ENCODE measurements at regions not wholly inside any gene's neighbourhood (a gene's known extent, or its start where the extent isn't known, plus 50 kb on each side); places are given as distances from the start of the nearest gene placed in this dataset.

DNA sequence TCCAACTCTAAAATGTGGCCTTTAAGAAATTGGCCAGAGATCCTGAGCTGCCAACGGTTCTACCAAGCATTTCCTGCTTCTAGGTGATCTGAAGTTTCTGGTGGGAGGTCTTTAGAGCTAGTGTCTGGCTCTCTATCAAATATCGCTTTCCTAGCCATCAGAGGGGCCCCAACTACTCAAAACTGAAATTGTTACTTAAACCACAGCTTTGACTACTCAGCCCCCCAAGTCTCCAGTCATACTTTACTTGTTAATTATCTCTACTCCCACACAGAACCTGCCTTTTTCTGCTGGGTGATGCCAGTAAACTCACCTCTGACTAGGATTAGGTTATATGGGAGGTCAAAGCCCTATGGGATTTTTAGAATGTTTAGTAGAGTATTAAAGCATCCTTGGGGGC, 95.1 kb downstream of the FASLG start:
- DNase-seq: no peak

DNA sequence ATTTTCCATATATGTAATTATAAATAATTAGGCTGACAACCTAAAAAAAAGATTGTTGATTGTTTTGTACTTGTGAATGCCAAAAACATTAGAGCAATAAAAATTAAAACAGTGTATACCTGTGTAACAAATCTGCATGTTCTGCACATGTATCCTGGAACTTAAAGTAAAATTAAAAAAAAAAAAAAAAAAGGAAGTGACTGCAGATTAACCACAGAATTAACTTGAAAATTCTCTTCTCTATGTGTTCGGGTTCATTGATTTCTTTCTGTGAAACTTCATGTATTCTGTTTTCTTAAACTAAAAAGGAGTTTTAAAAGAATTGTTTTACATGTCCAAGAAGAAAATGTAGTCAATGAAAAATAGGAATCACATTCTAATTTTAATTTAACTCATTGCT, 95.7 kb downstream of the FASLG start:
- DNase-seq: no peak

DNA sequence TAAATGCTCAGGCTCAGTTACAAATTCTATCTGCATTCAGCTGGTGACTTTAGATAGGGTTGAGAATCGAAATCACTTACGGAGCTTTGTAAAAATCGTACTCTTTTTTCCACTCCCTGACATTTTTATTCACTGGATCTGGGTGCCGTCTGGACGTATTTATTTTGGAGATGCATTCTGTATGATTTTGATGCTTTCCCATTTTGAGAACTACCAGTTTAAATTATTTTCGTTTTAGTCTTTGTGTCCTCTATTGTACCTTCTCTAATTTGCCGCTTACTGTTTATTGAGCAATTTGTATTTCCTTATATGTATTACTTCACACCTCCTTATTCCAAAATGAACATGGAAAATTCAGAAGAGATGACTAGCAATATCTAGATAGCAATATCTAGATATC, 96.2 kb downstream of the FASLG start:
- no peak for DNase-seq

DNA sequence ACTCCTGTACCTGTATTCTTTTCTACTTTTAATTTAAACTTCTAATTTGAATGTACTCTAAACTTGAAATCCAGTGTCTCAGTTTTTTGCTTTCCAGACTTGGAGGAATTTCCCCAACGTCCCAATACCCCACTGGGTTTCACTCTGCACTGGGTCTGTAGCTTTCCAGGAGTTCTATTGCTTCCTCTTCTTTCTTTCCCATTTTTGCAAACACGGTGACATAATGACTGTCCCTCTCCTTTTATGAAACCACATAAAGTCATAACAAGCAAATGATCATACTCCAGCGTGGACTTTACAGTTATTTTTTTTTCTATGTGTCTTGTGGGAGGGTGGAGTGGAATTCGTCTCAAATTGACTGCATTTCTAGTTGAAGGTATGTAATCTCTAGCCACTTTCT, 97.1 kb downstream of the FASLG start:
- no peak for DNase-seq

DNA sequence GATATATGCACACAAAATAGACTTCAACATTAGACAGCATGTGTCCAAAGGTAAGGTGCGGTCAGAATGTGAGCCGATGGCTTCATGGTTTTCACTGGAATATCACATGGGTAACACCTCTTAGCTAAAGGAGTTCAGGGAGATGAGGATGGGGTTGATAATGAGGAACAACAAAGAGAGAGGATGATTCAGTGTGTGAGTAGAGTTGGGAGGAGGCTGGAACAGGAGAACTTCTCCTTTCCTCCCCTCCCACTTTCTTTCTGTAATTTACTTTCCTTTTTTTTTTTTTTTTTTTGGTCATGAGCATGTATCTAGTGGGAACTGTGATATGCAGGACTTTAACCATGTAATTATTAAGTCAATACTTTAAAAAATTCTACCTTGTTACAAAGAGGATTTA, 99.4 kb downstream of the FASLG start:
- DNase-seq: no peak

DNA sequence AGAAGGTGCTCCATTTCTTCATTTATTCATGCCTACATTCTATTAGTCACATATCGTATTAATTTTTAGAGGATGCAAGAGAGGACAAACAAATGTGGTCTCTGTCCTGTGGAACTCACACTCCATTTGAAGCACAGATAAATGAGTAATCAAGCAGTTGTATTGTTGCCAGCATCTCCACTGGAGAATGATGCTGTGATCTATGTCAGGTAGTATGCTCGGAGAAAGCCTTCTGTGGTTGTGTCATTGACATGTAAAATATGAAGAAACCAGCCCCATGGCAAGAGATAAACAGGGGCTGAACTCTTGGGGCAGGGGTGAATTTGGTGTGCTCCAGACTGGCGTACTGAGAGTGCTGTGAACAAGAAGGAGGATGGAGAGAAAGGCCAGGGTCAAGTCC, 101.2 kb downstream of the FASLG start:
- no peak for DNase-seq

DNA sequence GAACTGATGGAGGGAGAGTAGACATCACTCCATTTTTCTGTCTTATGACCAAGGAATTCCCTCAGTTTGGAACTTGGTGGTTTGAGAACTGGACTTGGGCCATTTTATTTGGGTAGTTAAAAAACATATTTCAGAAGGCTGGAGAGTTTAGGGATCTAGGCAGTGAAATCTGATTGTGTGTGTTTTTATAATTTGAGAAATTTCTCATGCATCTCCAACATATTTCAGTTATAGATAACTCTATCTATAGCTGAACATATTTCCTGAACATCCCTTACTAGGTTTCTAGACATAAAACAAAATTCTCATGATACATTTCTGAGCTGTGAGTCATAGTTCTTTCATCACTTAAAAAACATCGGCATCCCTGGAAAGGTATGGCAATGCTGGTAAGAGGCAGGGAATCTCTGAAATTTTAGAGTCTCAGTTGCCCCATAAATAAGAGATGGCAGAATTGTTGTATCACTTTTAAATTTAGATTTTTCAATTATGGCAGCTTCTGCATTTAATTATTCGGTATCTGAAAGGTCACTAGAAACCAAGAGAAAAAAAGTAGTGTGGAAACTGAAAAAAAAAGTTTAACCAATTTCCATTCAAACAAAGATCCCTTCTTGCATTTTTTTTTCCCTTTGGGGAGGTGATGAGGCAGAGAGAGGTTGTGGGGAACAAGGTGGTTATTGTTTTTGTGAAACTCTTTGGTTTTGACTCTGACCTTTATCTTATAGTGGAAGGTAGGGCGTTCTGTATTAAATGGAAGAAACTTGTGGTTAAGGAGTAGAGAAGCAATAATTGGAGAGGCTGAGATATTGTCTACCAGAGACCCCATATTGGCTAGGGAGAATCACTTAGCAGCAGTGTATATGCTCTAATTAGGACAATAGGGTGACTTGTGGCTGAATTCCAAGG, 102.9 kb downstream of the FASLG start:
- no peak for DNase-seq

DNA sequence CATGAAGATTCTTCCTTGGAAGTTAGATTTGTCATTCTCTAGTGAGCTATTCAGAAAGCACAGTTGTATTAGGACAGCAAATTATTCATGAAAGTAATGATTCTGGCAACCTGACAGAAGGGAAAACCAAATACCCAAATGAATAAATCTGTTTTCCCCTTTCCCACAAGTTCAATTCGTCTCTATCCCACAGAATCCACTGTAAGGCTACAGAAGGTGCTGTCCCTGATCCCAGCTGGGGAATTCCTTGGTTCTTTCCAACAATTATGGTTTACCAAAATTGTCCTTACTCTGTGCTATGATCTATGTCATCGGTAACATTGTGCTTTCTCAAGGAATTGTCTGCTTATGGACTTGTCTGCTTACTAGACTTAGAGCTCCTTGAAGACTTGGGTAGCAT, 104.2 kb downstream of the FASLG start:
- DNase-seq: no peak

DNA sequence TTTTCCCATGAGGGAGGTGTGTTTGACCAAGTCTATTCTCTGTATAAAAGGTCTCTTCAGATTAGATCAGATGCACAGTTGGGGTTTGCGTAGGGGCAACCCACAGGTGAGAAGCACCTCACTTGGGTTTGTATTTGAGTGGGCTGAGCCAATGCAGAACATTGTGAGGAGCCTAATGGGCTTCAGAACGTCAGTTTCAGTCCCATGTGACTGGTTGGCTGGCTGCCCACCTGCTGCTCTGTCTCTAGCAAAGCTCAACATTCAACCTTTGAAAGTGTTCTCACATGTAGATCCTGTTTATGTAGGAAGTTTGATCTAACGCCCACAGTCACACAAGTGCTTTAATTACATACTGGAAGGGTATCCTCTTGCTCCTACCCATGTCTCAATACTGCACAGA, 105.5 kb downstream of the FASLG start:
- no peak for DNase-seq

DNA sequence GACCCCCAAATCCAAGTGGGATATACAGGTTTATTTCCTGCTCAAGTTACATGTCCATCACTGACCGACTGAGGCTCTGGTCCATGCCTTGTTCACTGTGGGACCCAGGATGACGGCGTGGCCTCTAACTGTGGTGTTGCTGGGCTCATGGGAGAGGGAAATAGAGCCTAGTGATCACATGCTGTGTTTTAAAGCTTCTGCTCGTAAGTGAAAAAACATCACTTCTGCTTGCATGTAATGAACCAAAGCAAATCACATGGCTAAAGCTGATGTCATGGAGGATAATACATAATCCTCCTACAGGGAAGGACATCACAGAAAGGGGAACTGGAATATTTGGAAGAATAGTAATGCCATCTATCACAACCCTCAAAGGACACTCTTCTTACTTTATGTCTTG, 107.6 kb downstream of the FASLG start:
- peak in 1 of 58 donors; percentile 1 for DNase-seq

DNA sequence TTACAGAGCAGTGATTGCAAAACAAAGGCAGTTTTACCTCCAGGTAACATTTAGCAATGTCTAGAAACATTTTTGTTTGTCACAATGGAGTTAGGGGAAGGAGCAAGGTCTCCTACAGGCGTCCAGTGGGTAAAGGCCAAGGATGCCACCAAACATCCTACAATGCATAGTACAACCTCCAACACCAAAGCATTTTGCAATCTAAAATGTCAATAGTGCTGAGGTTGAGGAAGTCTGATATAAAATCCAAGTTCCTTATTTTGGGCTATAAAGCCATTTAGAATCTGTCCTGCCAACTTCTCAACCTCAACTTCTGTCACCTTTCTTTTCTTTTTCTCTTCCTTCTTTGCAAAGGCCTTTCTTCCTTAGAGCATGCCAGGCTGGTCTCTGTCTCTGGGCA, 111.2 kb downstream of the FASLG start:
- no peak for DNase-seq

DNA sequence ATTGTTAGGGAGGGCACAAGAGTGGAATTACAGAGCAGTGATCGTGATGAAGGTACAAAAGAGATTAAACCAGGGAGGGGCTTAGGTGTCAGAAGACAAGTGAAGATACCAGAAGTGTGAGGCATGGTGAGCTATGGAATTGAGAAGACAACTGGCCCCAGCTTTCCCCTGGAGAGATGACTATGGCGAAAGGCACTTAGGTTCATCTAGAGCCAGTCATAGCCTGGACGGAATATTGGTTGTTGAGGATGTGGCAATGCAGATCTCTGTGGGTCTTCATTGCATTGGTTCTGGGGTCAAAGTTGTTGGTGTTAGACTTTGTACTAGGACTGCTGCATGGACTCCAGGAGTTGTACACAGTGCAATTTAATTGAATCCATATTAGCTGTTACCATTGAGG, 115.7 kb downstream of the FASLG start:
- no peak for DNase-seq

DNA sequence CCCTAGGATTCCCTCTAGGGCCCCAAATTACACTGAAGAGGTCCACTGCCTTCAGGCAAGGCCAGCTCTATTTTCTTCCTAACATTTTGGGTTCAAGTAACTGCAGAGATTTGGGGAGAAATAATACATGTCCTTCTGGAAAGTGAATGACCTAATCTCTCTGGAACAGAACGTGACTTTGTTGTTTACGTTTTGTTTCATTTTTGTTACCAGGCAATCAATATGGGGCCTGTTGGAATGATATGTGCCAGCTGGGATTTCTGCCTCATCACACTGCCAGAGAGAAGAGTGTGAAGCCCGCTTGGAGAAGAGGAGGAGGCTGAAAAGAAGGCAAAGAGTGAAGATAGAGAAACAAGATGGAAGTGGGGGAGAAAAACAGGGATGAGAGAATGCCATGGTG, 116.7 kb downstream of the FASLG start:
- DNase-seq: no peak

DNA sequence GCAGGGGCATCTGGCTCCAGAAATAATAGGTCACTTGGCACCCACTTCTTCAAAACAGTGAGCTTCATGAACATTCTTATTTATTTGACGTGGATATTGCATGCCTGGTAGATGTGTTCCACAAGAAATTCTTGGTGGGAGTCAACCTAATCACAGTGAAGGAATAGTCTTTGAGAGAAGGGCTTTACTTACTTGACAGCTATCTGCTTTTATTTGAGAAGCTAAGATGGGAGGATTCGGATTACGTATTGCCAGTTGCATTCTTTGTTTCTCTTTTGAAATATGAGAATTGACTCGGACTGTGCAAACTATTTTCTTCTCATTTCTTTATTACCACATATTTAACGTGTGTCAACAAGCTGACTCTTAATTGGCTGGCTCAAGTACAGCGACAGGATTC, 117.2 kb downstream of the FASLG start:
- DNase-seq: no peak

DNA sequence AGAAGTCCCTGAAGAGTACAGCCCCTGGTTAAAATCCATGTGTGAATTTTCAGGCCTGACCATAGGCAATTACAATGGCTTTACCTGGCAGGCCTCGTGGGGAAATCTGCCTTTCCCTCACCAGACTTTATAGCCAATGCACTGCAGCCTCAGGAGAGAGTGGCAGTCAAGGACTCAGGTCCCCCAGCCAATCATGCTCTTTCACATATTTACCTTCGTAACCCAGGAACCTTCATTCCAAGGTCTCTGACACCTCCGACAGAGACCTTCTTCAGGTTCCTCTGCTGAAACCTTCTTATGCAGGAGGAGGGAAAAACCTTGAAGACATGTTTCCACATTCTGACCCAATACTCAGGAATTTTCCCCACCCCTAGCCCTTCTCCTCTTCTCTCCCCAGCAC, 118.9 kb downstream of the FASLG start:
- DNase-seq: no peak

DNA sequence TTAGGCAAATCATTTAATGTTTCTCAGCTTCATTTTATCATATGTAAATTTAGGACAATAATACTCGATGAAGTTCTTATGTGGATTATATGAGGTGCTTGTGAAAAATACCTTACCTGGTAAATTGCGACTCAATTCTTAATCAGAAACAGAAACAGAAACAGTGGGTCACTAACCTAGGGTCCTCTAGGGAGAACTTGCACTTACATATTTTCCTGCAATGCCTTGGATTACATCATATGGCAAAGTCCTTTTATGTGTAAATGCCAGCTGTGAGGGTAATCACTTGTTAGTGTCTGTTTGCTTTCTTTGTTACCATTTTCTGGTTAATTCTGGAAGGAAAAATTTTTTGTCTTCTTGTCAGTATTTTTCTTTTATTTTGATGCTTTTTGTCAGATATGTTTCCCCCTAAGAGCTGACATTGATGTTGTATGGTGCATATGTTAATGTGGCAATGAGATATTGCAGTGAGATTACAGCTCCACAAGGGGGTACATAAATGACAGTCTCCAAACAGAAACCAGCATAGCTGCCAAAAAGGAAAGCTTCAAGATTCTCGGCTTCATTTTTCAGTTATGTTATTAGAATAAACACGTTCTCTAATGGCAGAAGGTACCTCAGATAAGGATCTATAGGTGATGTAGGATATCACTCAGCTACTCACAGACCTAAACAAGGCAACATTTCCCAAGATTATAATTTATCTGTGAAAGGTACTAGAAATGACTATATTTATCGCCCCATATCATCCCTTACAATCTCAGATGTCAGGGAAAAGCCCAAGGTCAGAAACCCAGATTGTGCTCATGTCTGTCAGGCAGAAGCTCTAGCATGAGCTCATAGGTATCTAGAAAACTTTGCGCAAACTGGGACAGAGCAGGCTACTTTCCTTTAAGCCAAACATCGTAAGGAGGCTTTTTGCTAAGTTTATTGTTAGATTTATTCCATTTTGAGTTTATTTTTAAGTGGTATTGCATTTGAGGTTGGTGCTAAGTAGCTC, 119.9 kb downstream of the FASLG start:
- no peak for DNase-seq

DNA sequence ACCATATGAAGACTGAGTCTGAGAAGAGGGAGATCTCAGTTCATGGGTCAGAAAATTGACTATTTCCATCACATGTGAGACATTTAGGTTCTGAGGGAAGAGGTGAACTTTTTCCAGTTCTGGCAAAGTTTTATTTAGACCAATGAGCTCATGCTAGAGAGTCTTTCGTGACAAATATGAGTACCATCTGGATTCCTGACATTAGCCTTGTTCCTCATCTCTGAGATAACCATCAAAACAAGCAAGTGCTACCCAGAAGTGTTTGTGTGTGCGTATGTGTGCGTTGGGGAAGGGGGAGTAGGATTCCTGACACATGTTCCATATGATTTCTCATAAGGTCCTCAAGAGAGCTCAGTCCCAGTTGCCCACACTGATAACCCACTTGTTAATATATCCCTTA, 120.6 kb downstream of the FASLG start:
- no peak for DNase-seq

DNA sequence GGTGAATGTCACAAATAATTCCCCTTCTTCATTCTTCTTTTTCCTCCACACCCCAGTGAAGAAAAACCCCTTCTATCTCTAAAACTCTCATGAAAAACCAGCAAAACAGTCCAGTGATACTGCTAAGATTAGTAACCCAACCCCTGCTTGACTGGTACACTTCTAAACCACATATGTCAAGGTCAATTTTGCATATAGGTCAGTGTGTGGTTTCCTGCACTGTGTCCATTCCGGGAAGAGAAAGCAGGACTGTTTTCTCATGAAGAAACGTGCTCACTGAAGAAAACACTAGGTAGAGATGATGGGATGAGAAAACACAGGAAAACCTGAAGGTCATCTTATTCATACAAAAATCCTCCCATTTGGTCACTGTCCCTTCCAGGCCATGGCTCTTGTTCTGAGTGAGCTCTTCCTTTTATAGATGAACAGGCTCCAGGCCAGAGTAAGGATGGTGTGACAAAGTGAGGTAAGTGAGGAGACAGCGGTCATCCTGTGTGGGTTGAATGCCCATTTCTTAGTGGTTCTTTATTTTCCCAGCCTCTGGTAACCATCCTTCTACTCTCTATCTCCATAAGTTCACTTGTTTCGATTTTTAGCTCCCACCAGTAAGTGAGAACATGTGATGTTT, 122.7 kb downstream of the FASLG start:
- no peak for DNase-seq

DNA sequence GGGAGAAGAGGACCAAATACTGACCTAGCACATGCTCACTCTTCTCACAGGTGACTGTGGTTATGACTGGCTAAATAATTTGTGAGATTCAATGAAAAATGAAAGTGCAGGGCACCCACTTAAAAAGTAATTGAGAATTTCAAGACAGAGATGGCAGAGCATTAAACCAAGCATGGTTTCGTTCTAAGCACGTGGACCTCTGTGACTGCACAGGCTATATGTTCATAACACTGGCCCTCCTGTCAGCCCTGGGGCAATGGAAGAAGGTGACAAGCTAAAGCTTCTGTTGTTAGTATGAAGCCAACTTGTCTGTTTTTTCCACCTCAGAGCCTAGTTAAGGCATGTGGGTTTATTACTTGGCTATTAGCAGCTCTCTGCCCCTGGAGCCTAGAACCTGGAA, 130.9 kb downstream of the FASLG start:
- no peak for DNase-seq

DNA sequence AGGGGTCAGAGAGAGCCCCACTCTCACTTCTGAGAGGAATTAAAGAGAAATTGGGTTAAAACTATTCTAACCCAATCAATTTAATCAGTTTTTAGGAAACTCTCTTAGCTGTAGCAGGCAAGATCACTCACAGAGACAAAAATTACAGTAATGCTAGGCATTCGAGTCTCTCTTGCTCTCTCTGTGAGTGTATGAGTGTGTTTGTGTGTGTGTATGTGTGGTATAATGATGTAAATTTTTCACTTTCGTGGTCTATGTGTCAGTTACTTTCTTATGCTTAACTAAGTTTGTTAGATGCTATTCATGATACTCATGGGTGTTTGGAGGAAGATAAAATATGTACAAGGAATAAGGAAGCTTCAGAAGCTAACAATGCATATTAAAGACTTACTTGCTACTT, 131.3 kb downstream of the FASLG start:
- no peak for DNase-seq

DNA sequence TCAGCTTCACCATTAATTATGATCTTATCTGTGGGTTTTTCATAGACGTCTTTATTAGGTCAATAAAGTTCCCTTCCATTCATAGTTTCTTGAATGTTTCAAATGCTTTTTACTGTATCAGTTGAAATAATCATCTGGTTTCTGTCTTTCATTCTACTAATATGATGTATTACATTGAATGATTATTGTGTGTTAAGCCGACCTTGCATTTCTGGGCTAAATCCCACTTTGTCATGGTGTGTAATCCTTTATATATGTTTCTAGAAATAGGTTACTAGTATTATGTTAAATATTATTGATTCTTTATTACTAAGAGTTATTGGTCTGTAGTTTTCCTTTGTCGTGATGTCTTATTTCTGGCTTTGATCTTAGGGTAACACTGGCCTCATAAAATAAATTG, 134.9 kb downstream of the FASLG start:
- no peak for DNase-seq

DNA sequence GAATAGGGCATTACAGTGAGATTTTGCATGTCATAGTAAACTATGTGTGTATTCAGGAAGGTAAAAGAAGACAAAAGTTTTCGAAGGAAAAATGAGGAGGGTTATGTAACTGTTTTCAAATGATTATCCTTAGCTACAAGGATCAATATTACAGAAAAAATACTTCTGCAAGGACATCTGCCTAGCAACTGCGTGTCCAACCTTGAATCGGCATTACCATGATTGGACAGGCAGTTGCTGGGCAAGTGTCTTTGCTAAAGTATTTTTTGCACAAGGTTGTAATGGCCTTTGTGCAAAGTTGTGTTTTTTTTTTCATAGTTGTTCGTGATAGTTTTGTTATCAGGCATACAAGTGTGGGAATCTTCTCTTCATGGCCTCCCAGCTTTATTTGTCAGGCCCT, 136.8 kb downstream of the FASLG start:
- DNase-seq: no peak

Data from anterior cingulate cortex (tissue), 58 donors.